Endothelial cell of umbilical vein (primary cell): ENCODE measurements at regions not wholly inside any gene's neighbourhood (a gene's known extent, or its start where the extent isn't known, plus 50 kb on each side); places are given as distances from the start of the nearest gene placed in this dataset.

Source experiments
- CTCF ChIP-seq, 2 donors: IDR thresholded peaks; 1 replicate in 1 of 2; 2 replicates in 1 of 2; pipeline ENCODE4 v1.5.1; 2011; ENCODE audit warnings: low read length in 2 of 2, mild to moderate bottlenecking in 2 of 2, moderate library complexity in 2 of 2, control low read depth in 1 of 2, inconsistent platforms in 1 of 2, low read depth in 1 of 2; ENCODE audit not compliant: insufficient read depth in 1 of 2; ENCODE audit errors: extremely low read depth in 1 of 2
- FOS ChIP-seq: IDR thresholded peaks from 2 replicates; pipeline ENCODE4 v1.6.1; 2011; ENCODE audit warnings: mild to moderate bottlenecking, low read length, moderate library complexity, borderline replicate concordance; ENCODE audit not compliant: insufficient read depth
- GATA2 ChIP-seq: IDR thresholded peaks from 2 replicates; pipeline ENCODE4 v1.7.0; 2011; ENCODE audit warnings: low read depth, mild to moderate bottlenecking, moderate library complexity, mixed read lengths, low read length; ENCODE audit not compliant: insufficient read length, insufficient read depth
- MYC ChIP-seq: IDR thresholded peaks from one replicate; pipeline ENCODE4 v1.6.1; 2011; ENCODE audit warnings: mild to moderate bottlenecking, low read depth, low read length

- no peak for TF ChIP-seq FOS
- no peak for TF ChIP-seq CTCF (IDR thresholded peaks at IDR 0.05; ENCODE audit: extremely low read depth in 1 of 2, insufficient read depth in 1 of 2, low read depth in 1 of 2, low read length in 2 of 2)
- TF ChIP-seq GATA2: no peak
- TF ChIP-seq MYC: no peak
These were observed 262.6 kb downstream of the BUD13 start for GRCh38 chr11:116510166-116510565.
